IMR-90 (cell line): ENCODE measurements at regions not wholly inside any gene's neighbourhood (a gene's known extent, or its start where the extent isn't known, plus 50 kb on each side); places are given as distances from the start of the nearest gene placed in this dataset.

ENCODE experiments used
- BHLHE40 ChIP-seq: fragments of 150-350 bp; IDR thresholded peaks from 2 replicates; pipeline ENCODE4 v1.6.1; 2016; ENCODE audit warnings: mild to moderate bottlenecking, low read depth, low read length
- CEBPB ChIP-seq: IDR thresholded peaks from 2 replicates; pipeline ENCODE4 v1.6.1; 2012; ENCODE audit warnings: low read depth, low read length, improper control_type of control experiment
- CHD1 ChIP-seq: IDR thresholded peaks from 2 replicates; pipeline ENCODE4 v1.6.1; 2012; ENCODE audit warnings: low read depth, low read length, improper control_type of control experiment
- FOS ChIP-seq: fragments of 150-350 bp; IDR thresholded peaks from 2 replicates; pipeline ENCODE4 v1.6.1; 2016; ENCODE audit warnings: low read depth, low read length
- MAZ ChIP-seq: IDR thresholded peaks from 2 replicates; pipeline ENCODE4 v1.6.1; 2012; ENCODE audit warnings: low read depth, mild to moderate bottlenecking, low read length, improper control_type of control experiment, moderate library complexity, borderline replicate concordance
- MXI1 ChIP-seq: IDR thresholded peaks from 2 replicates; pipeline ENCODE4 v1.6.1; 2012; ENCODE audit warnings: low read depth, mild to moderate bottlenecking, low read length, moderate library complexity, borderline replicate concordance
- NFE2L2 ChIP-seq: fragments of 150-350 bp; IDR thresholded peaks from 2 replicates; pipeline ENCODE4 v1.6.1; 2016; ENCODE audit warnings: low read depth, mild to moderate bottlenecking, low read length
- POLR2A ChIP-seq: IDR thresholded peaks from 2 replicates; pipeline ENCODE4 v1.6.1; 2012; ENCODE audit warnings: mild to moderate bottlenecking, low read depth, low read length
- RAD21 ChIP-seq: IDR thresholded peaks from 2 replicates; pipeline ENCODE4 v1.6.1; 2012; ENCODE audit warnings: low read length, improper control_type of control experiment
- RCOR1 ChIP-seq: IDR thresholded peaks from 2 replicates; pipeline ENCODE4 v1.6.1; 2012; ENCODE audit warnings: mild to moderate bottlenecking, low read length, improper control_type of control experiment; ENCODE audit not compliant: insufficient replicate concordance
- TF ChIP-seq, protein P1 (sequence below): conservative IDR thresholded peaks from 2 replicates; pipeline ENCODE4 v1.5.1; 2012; ENCODE audit warnings: mild to moderate bottlenecking, low read depth, low read length, improper control_type of control experiment
- TF ChIP-seq, protein P2 (sequence below): fragments of 150-350 bp; IDR thresholded peaks from 2 replicates; pipeline ENCODE4 v1.6.1; 2017; ENCODE audit warnings: mild to moderate bottlenecking, antibody characterized with exemption, low read length, low read depth

DNA sequence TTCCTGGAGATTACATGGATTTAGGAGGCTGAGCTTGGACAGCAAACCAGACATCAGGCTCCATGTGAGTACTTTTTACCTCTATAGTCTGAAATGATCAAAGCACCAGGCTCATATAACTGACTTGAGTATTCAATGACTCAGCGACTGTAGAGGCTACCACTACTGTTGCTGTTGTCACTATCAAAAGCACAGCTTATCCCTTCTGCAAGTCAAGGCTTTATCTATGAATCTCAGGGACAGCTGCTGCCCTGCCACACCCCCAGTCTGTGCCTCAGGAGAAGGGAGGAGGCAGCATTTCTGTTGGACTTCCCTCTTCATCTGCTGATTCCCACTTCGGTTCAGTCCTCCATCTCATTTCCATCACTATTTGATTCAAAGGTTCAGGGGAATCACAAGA is 80.5 kb upstream of the CNR1 start:
- TF ChIP-seq, protein P1, sequence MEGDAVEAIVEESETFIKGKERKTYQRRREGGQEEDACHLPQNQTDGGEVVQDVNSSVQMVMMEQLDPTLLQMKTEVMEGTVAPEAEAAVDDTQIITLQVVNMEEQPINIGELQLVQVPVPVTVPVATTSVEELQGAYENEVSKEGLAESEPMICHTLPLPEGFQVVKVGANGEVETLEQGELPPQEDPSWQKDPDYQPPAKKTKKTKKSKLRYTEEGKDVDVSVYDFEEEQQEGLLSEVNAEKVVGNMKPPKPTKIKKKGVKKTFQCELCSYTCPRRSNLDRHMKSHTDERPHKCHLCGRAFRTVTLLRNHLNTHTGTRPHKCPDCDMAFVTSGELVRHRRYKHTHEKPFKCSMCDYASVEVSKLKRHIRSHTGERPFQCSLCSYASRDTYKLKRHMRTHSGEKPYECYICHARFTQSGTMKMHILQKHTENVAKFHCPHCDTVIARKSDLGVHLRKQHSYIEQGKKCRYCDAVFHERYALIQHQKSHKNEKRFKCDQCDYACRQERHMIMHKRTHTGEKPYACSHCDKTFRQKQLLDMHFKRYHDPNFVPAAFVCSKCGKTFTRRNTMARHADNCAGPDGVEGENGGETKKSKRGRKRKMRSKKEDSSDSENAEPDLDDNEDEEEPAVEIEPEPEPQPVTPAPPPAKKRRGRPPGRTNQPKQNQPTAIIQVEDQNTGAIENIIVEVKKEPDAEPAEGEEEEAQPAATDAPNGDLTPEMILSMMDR = no peak
- TF ChIP-seq BHLHE40 (no peak), POLR2A (no peak), FOS (no peak), CEBPB (no peak), MXI1 (no peak), NFE2L2 (no peak), RAD21 (no peak), MAZ (no peak), RCOR1 (no peak), CHD1 (no peak)
- TF ChIP-seq, protein P2, sequence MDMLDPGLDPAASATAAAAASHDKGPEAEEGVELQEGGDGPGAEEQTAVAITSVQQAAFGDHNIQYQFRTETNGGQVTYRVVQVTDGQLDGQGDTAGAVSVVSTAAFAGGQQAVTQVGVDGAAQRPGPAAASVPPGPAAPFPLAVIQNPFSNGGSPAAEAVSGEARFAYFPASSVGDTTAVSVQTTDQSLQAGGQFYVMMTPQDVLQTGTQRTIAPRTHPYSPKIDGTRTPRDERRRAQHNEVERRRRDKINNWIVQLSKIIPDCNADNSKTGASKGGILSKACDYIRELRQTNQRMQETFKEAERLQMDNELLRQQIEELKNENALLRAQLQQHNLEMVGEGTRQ = no peak
